GM23248 (cell line): ENCODE measurements at regions not wholly inside any gene's neighbourhood (a gene's known extent, or its start where the extent isn't known, plus 50 kb on each side); places are given as distances from the start of the nearest gene placed in this dataset.

Experiments
- DNase-seq: peaks from one replicate; pipeline ENCODE4 v3.0.0-alpha.2; 2015
- H2AFZ ChIP-seq: fragments of 200-600 bp; sonication (generic); 2 replicates; pipeline ENCODE4 v1.6.1; 2016; ENCODE audit warnings: antibody characterized with exemption
- H3F3A ChIP-seq: fragments of 200-600 bp; sonication (generic); 2 replicates; pipeline ENCODE4 v1.6.1; 2016; ENCODE audit warnings: mild to moderate bottlenecking, antibody characterized with exemption, mixed run types; ENCODE audit not compliant: insufficient read depth
- H3K27ac ChIP-seq: fragments of 200-600 bp; sonication (generic); 2 replicates; pipeline ENCODE4 v1.5.1; 2016; ENCODE audit warnings: mild to moderate bottlenecking
- H3K27me3 ChIP-seq: fragments of 200-600 bp; sonication (generic); replicated peaks from 2 replicates; pipeline ENCODE4 v1.6.1; 2016; ENCODE audit warnings: mild to moderate bottlenecking; ENCODE audit not compliant: insufficient read depth
- H3K36me3 ChIP-seq: fragments of 200-600 bp; sonication (generic); 2 replicates; pipeline ENCODE4 v1.6.1; 2016; ENCODE audit warnings: low read depth, mild to moderate bottlenecking
- H3K4me1 ChIP-seq: fragments of 200-600 bp; sonication (generic); 2 replicates; pipeline ENCODE4 v1.6.1; 2016; ENCODE audit warnings: mild to moderate bottlenecking; ENCODE audit not compliant: insufficient read depth
- H3K4me2 ChIP-seq: fragments of 200-600 bp; sonication (generic); one replicate; pipeline ENCODE4 v1.6.1; 2016; ENCODE audit warnings: mild to moderate bottlenecking; ENCODE audit not compliant: unreplicated experiment
- H3K4me3 ChIP-seq: fragments of 200-600 bp; sonication (generic); 2 replicates; pipeline ENCODE4 v1.5.1; 2016; ENCODE audit warnings: mild to moderate bottlenecking
- H3K79me2 ChIP-seq: fragments of 200-600 bp; sonication (generic); 2 replicates; pipeline ENCODE4 v1.6.1; 2016; ENCODE audit warnings: mild to moderate bottlenecking; ENCODE audit not compliant: insufficient read depth
- H3K9ac ChIP-seq: fragments of 200-600 bp; sonication (generic); 2 replicates; pipeline ENCODE4 v1.6.1; 2016; ENCODE audit warnings: mild to moderate bottlenecking
- H3K9me2 ChIP-seq: fragments of 200-600 bp; sonication (generic); 2 replicates; pipeline ENCODE4 v1.6.1; 2016; ENCODE audit warnings: mixed run types, mild to moderate bottlenecking, moderate library complexity; ENCODE audit not compliant: insufficient read depth
- H3K9me3 ChIP-seq: fragments of 200-600 bp; sonication (generic); one replicate; pipeline ENCODE4 v1.6.1; 2017; ENCODE audit warnings: low read depth
- H4K20me1 ChIP-seq: fragments of 200-600 bp; sonication (generic); 2 replicates; pipeline ENCODE4 v1.6.0; 2016; ENCODE audit not compliant: insufficient read depth
- EZH2 ChIP-seq: fragments of 200-600 bp; sonication (generic); IDR thresholded peaks from 2 replicates; pipeline ENCODE4 v1.6.1; 2018; ENCODE audit warnings: antibody characterized with exemption, mild to moderate bottlenecking; ENCODE audit not compliant: insufficient read depth, poor library complexity, severe bottlenecking
- EZH2phosphoT487 ChIP-seq: fragments of 200-600 bp; sonication (generic); IDR thresholded peaks from 2 replicates; pipeline ENCODE4 v1.6.1; 2018; ENCODE audit warnings: antibody characterized with exemption, moderate library complexity, mild to moderate bottlenecking, low read depth; ENCODE audit not compliant: insufficient read depth
- WGBS, 2 experiments: methylation state at CpG; one replicate each; pipeline ENCODE4 v1.1.6; 2015 to 2017; ENCODE audit warnings: low lambda C conversion rate in 2 of 2, low coverage in 1 of 2; ENCODE audit errors: missing lambda C conversion rate in 2 of 2; 5-methylcytosine and 5-hydroxymethylcytosine counted together
- in situ Hi-C: fragments of 300-500 bp; cut with MboI; formaldehyde crosslinking; loops from 2 replicates; pipeline ENCODE4 v1.15.0; 2020

- Histone ChIP-seq H3K27me3 (no peaks in the 10 kb centered on the region), H3K4me1 (no peaks in the 10 kb centered on the region), H2AFZ (no peak overlapping the region), H3K9ac (no peak overlapping the region), H3K4me2 (no peak overlapping the region), H3K4me3 (no peak overlapping the region), H3K9me2 (no peaks in the 10 kb centered on the region), H3K79me2 (no peaks in the 10 kb centered on the region), H3K9me3 (peaks cover 3% of the 10 kb centered on the region), H3F3A (no peaks in the 10 kb centered on the region), H4K20me1 (no peaks in the 10 kb centered on the region), H3K27ac (no peak overlapping the region), H3K36me3 (no peaks in the 10 kb centered on the region)
- TF ChIP-seq EZH2 = no peak
- TF ChIP-seq EZH2phosphoT487 = no peak
- in situ Hi-C loops = no loop called here
- no peak for DNase-seq
- 60 to 67% methylated on average over 8 of the region's 8 CpGs for WGBS, 2 experiments
Measured at GRCh38 chr6:148671085-148671484, 75.7 kb upstream of the UST start.

DNA sequence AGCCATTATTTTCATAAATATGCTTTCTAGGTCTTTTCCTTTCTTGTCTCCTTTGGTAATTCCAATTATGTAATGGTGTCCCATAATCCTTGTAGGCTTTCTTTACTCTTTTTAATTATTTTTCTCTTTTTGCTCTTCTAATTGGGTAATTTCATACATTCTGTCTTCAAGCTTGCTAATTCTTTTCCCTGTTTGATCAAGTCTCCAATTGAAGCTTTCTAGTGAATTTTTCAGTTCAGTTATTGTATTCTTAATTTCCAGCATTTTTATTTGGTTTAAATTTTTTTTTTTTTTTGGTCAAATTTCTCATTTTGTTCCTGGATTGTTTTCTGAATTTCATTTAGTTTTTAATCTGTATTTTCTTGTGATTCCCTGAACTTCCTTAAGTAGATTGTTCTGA, 74.9 kb upstream of the UST start:
- in situ Hi-C loops = no loop called here
- no peak for DNase-seq
- Histone ChIP-seq H3K4me3 (no peak overlapping the region), H3K4me2 (no peak overlapping the region), H3K36me3 (no peaks in the 10 kb centered on the region), H3K27me3 (no peaks in the 10 kb centered on the region), H3K9me3 (peaks cover 3% of the 10 kb centered on the region), H2AFZ (no peak overlapping the region), H3K9ac (no peak overlapping the region), H3F3A (no peaks in the 10 kb centered on the region), H4K20me1 (no peaks in the 10 kb centered on the region), H3K79me2 (no peaks in the 10 kb centered on the region), H3K4me1 (no peaks in the 10 kb centered on the region), H3K9me2 (no peaks in the 10 kb centered on the region), H3K27ac (no peak overlapping the region)
- TF ChIP-seq EZH2 (no peak), EZH2phosphoT487 (no peak)

GRCh38 chr6:148674306-148674705, 72.5 kb upstream of the UST start:
- in situ Hi-C loops = no loop called here
- no peak overlapping the region for H3K4me2 ChIP-seq
- no peak overlapping the region for H3K27ac ChIP-seq

DNA sequence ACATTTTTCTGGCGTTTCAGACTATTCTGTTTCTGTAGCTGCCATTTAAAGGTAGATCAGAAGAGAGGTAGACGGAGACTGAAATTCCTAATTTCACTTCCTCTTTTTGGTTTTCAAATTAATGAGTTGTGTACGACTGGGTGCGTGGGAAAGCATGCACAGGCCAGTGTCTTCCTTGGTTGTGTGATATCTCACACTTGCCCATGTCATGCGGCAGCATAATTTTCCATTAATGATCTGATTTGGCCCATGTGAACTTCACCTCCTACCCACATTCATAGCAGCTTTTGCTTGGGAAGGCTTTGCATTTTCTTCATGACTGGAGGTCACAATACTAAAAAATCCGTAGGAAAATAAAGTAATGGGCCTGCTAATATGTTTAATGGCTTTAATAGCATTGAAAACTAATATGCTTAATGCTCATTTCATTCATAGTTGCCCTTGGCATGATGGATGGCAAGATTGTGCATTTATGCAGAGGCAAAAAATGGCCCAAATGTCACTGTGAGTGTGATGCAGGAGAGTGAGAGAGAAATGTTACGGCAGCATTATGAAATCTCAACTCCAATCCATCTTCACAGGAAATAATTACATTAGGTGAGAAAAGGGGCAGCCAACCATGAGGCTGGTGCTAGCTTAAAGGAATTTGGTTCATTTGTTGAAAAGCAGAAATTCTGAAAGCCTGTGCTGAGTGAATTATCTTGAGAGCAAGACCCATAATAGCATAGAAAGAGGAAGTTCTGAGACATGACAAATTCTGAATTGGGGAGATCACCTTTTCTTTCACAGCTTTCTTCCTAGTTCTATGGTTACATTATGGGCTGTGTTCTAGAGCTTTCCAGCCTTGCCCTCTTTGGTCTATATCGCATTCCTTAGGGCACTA, 69.0 kb upstream of the UST start:
- Histone ChIP-seq H3K27ac (no peak overlapping the region), H3K36me3 (no peaks in the 10 kb centered on the region), H2AFZ (no peak overlapping the region), H3K4me1 (peaks cover 7% of the 10 kb centered on the region), H3K27me3 (no peaks in the 10 kb centered on the region), H3K79me2 (no peaks in the 10 kb centered on the region), H3K4me2 (no peak overlapping the region), H3K9me2 (no peaks in the 10 kb centered on the region), H4K20me1 (no peaks in the 10 kb centered on the region), H3F3A (no peaks in the 10 kb centered on the region), H3K9ac (no peak overlapping the region), H3K9me3 (no peaks in the 10 kb centered on the region), H3K4me3 (no peak overlapping the region)
- 76 to 82% methylated on average over 8 of the region's 8 CpGs for WGBS, 2 experiments
- in situ Hi-C loops = no loop called here
- no peak for DNase-seq
- TF ChIP-seq EZH2 (no peak), EZH2phosphoT487 (no peak)

More at GRCh38 chr6:148674306-148674705, 72.5 kb upstream of the UST start:
- no peaks in the 10 kb centered on the region for H3K4me1 ChIP-seq
- no peaks in the 10 kb centered on the region for H3K36me3 ChIP-seq
- H2AFZ ChIP-seq = no peak overlapping the region
- no peaks in the 10 kb centered on the region for H3F3A ChIP-seq
- H3K27me3 ChIP-seq = no peaks in the 10 kb centered on the region
- H3K9me2 ChIP-seq = no peaks in the 10 kb centered on the region
- no peak overlapping the region for H3K4me3 ChIP-seq
- WGBS, 2 experiments = 76 to 90% methylated on average over 1 of the region's 1 CpG
- TF ChIP-seq EZH2phosphoT487 = no peak
- TF ChIP-seq EZH2 = no peak
- H4K20me1 ChIP-seq = no peaks in the 10 kb centered on the region
- H3K9me3 ChIP-seq = no peaks in the 10 kb centered on the region
- H3K9ac ChIP-seq = no peak overlapping the region
- no peaks in the 10 kb centered on the region for H3K79me2 ChIP-seq
- no peak for DNase-seq
